ENCODE measurements at regions not wholly inside any gene's neighbourhood (a gene's known extent, or its start where the extent isn't known, plus 50 kb on each side); places are given as distances from the start of the nearest gene placed in this dataset.
"Not testable (repeated sequence)": the region's sequence is repeated elsewhere in the genome, so short reads cannot be mapped to it uniquely, and the experiment has no call there.

GRCh38 chr2:111523009-111523408, 361.0 kb downstream of the ANAPC1 start:
- H4K20me1 ChIP-seq (ENCODE audit: low read length): no peaks in the 10 kb centered on the region
- no peak for ATAC-seq
- no peaks in the 10 kb centered on the region for H3F3A ChIP-seq (ENCODE audit: low read length, unreplicated experiment)
- no peaks in the 10 kb centered on the region for H3K9me3 ChIP-seq (ENCODE audit: low read length)
- H3K27me3 ChIP-seq (ENCODE audit: low read length): no peaks in the 10 kb centered on the region
- BruUV-seq (replicated peaks): no TSS peak
- H3K9ac ChIP-seq (ENCODE audit: low read length): no peak overlapping the region
- H2AFZ ChIP-seq (ENCODE audit: low read length): no peak overlapping the region
- no peak for DNase-seq
- CTCF ChIA-PET: no interaction called here
- peaks cover 2% of the 10 kb centered on the region; the same call in 1 of the 2 replicates for H3K4me1 ChIP-seq (ENCODE audit: insufficient read depth, low read length)
- H3K79me2 ChIP-seq (ENCODE audit: low read length): no peaks in the 10 kb centered on the region
- H3K27ac ChIP-seq (ENCODE audit: low read length): no peak overlapping the region
- H3K36me3 ChIP-seq (ENCODE audit: low read depth, low read length): no peaks in the 10 kb centered on the region
- no peak overlapping the region for H3K4me3 ChIP-seq (ENCODE audit: low read length)
- TF ChIP-seq EZH2phosphoT487 (IDR thresholded peaks at IDR 0.05; ENCODE audit: borderline replicate concordance, low read length): no peak
- TF ChIP-seq CTCF (conservative IDR thresholded peaks at IDR 0.05; ENCODE audit: low read depth, low read length): no peak
- H3K4me2 ChIP-seq (ENCODE audit: low read length): no peak overlapping the region
- POLR2A ChIA-PET (ENCODE audit: unreplicated experiment): no interaction called here
- H3K9me2 ChIP-seq (replicated peaks; ENCODE audit: low read length): no peaks in the 10 kb centered on the region
- intact Hi-C loops (cut with micrococcal nuclease): no loop called here

DNA sequence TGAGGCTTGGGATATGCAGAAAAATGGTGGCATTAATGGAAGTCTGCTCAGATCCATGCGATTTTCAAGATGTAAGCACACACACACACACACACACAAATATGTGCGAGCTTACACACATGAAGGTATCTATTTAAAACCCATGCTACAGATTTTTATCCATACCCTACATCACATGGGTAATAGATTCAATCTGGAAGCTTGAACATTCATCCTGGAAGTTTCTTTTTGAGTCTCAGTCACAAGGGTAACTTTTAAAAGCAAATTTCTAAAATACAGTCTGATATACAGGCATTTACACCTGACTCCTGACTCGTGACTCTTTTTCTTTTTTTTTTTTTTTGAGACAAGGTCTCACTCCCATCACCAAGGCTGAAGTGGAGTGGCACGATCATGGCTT, 359.0 kb downstream of the ANAPC1 start:
- DNase-seq; H3K4me3 ChIP-seq (ENCODE audit: low read length); H3K79me2 ChIP-seq (ENCODE audit: low read length); H3K4me1 ChIP-seq (ENCODE audit: insufficient read depth, low read length); intact Hi-C loops (cut with micrococcal nuclease); H3F3A ChIP-seq (ENCODE audit: low read length, unreplicated experiment); H3K4me2 ChIP-seq (ENCODE audit: low read length); H4K20me1 ChIP-seq (ENCODE audit: low read length); H3K27ac ChIP-seq (ENCODE audit: low read length); H3K9me2 ChIP-seq (replicated peaks; ENCODE audit: low read length); CTCF ChIA-PET; H2AFZ ChIP-seq (ENCODE audit: low read length); ATAC-seq; POLR2A ChIA-PET (ENCODE audit: unreplicated experiment); H3K27me3 ChIP-seq (ENCODE audit: low read length); BruUV-seq (replicated peaks); H3K36me3 ChIP-seq (ENCODE audit: low read depth, low read length); H3K9me3 ChIP-seq (ENCODE audit: low read length); H3K9ac ChIP-seq (ENCODE audit: low read length): not testable (repeated sequence)

DNA sequence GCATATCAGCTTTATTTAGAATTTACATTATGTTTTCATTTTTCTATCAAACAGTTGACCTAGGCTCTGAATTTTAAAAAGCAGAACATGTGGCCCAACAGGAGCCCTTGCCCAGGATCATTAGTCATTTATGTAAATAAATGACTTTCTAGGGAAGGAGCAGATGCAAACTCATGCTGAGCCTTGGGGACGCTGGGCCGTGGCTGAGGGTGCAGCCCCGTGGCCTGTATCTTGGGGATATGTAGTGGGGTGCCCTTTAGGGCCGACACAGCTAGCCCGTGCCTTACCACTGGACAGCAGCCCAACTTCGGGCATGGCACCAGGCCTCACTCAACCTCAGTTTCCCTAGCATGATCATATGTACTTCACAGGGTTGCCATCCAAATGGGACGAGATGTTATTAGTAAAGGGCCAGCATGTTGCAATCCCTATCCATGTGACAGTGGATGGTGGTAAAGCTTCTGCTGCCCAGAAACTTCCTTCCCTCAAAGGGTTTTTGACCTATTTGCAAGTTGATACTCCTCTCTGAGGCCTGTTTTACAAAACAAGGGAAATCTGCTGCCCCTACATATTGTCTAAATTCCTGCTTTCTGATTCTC, 357.9 kb downstream of the ANAPC1 start:
- H3K36me3 ChIP-seq (ENCODE audit: low read depth, low read length); H3K27me3 ChIP-seq (ENCODE audit: low read length); H3K4me1 ChIP-seq (ENCODE audit: insufficient read depth, low read length); H4K20me1 ChIP-seq (ENCODE audit: low read length); H3K4me2 ChIP-seq (ENCODE audit: low read length); H3K4me3 ChIP-seq (ENCODE audit: low read length); H2AFZ ChIP-seq (ENCODE audit: low read length); BruUV-seq (replicated peaks); H3K27ac ChIP-seq (ENCODE audit: low read length); H3K9me2 ChIP-seq (replicated peaks; ENCODE audit: low read length); intact Hi-C loops (cut with micrococcal nuclease); H3K9me3 ChIP-seq (ENCODE audit: low read length); POLR2A ChIA-PET (ENCODE audit: unreplicated experiment); H3K9ac ChIP-seq (ENCODE audit: low read length); CTCF ChIA-PET; H3F3A ChIP-seq (ENCODE audit: low read length, unreplicated experiment); H3K79me2 ChIP-seq (ENCODE audit: low read length): not testable (repeated sequence)
- DNase-seq: peak; percentile 27
- ATAC-seq: peak; percentile 98

DNA sequence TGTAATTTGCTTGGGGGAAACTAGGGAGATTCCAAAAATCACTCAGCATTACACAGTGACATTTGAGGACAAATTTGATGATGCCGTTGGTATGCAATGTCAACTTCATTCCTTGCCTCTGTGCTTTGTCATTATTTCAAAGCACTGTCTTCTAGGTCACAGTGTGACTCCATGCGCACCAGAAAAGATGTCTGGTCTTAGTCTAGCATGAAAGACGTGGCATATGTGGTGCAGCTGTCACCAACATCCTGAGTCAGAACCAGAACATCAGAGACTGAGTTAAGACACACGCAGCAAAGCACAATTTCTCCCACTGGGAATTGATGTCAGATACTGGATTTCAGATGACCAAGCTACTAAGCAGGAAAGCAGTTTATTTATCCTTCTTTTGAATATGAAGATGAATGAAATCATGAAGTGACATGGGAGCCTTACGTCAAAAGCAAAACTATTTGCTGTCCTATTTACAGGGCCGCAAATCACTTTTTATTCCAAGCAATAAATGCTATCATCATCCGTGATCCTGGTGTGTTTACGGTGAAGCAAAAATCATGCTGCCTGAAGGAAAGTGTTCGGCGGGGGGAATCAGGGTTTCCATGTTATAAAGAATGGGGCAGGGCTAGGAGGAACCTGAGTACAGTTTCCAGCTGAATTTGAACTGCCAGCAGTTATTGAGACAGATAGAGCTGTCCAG, 356.1 kb downstream of the ANAPC1 start:
- H3K4me3 ChIP-seq (ENCODE audit: low read length); H3K4me1 ChIP-seq (ENCODE audit: insufficient read depth, low read length); H3K27me3 ChIP-seq (ENCODE audit: low read length); H3K9me2 ChIP-seq (replicated peaks; ENCODE audit: low read length); H3K79me2 ChIP-seq (ENCODE audit: low read length); ATAC-seq; CTCF ChIA-PET; BruUV-seq (replicated peaks); H2AFZ ChIP-seq (ENCODE audit: low read length); POLR2A ChIA-PET (ENCODE audit: unreplicated experiment); DNase-seq; H3K36me3 ChIP-seq (ENCODE audit: low read depth, low read length); H3F3A ChIP-seq (ENCODE audit: low read length, unreplicated experiment); H3K27ac ChIP-seq (ENCODE audit: low read length); H3K9ac ChIP-seq (ENCODE audit: low read length); H3K9me3 ChIP-seq (ENCODE audit: low read length); intact Hi-C loops (cut with micrococcal nuclease); H3K4me2 ChIP-seq (ENCODE audit: low read length); H4K20me1 ChIP-seq (ENCODE audit: low read length): not testable (repeated sequence)

- not testable (repeated sequence) for BruUV-seq (replicated peaks)
These were observed 355.0 kb downstream of the ANAPC1 start for GRCh38 chr2:111529022-111529421.

DNA sequence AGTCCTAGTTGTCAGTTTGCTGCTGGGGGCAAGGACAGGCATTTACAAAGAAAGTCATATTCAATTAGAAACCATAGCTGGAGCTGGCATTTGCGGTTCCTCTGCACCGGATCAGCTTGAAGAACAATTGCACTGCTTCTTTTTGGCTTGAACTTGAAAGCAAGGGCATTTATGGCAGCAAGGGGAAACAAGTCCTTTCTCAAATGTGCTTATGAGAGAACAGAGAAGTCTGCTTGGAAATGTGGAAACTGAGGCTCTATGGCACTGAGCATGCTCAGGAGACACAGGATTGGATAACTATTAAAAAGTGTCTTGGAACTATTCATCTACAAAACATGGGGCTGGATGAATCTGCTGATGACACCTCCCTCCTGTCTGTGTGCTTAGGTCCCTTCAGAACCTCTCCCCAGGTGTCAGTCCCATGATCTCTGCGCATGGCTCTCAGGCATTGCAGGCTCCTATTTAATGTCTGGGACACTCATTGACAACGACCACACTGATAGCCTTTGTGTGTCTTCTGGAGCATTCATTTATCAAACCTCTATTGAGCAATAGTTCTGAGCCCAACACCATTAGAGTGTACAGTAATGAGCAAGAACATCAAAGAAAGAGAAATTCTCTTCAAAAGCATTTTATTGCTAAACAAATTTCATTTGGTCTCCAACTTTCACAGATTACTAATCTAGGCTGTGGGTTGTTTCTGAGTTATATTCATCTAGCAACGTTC, 353.6 kb downstream of the ANAPC1 start:
- ATAC-seq; H4K20me1 ChIP-seq (ENCODE audit: low read length); POLR2A ChIA-PET (ENCODE audit: unreplicated experiment); H2AFZ ChIP-seq (ENCODE audit: low read length); H3F3A ChIP-seq (ENCODE audit: low read length, unreplicated experiment); DNase-seq; H3K4me3 ChIP-seq (ENCODE audit: low read length); H3K79me2 ChIP-seq (ENCODE audit: low read length); intact Hi-C loops (cut with micrococcal nuclease); H3K36me3 ChIP-seq (ENCODE audit: low read depth, low read length); H3K4me2 ChIP-seq (ENCODE audit: low read length); CTCF ChIA-PET; H3K9ac ChIP-seq (ENCODE audit: low read length); H3K9me2 ChIP-seq (replicated peaks; ENCODE audit: low read length); BruUV-seq (replicated peaks); H3K27ac ChIP-seq (ENCODE audit: low read length); H3K27me3 ChIP-seq (ENCODE audit: low read length); H3K9me3 ChIP-seq (ENCODE audit: low read length): not testable (repeated sequence)
- H3K4me1 ChIP-seq (ENCODE audit: insufficient read depth, low read length): peaks cover 20% of the 10 kb centered on the region

More at GRCh38 chr2:111529022-111529421, 355.0 kb downstream of the ANAPC1 start:
- H3K4me3 ChIP-seq (ENCODE audit: low read length); ATAC-seq; H3F3A ChIP-seq (ENCODE audit: low read length, unreplicated experiment); H3K9me3 ChIP-seq (ENCODE audit: low read length); DNase-seq; H2AFZ ChIP-seq (ENCODE audit: low read length); H3K9me2 ChIP-seq (replicated peaks; ENCODE audit: low read length); H3K36me3 ChIP-seq (ENCODE audit: low read depth, low read length); H3K27ac ChIP-seq (ENCODE audit: low read length); POLR2A ChIA-PET (ENCODE audit: unreplicated experiment); H3K27me3 ChIP-seq (ENCODE audit: low read length); CTCF ChIA-PET; intact Hi-C loops (cut with micrococcal nuclease); H3K4me2 ChIP-seq (ENCODE audit: low read length); H3K79me2 ChIP-seq (ENCODE audit: low read length); H4K20me1 ChIP-seq (ENCODE audit: low read length); H3K9ac ChIP-seq (ENCODE audit: low read length): not testable (repeated sequence)
- peaks cover 10% of the 10 kb centered on the region for H3K4me1 ChIP-seq (ENCODE audit: insufficient read depth, low read length)

Data from PC-3 (cell line).